Transverse colon (tissue), 4 donors: ENCODE measurements at regions not wholly inside any gene's neighbourhood (a gene's known extent, or its start where the extent isn't known, plus 50 kb on each side); places are given as distances from the start of the nearest gene placed in this dataset.

Experiments
- DNase-seq: peaks from one replicate; pipeline ENCODE4 v3.0.0-alpha.2; 2019
- H3K27ac ChIP-seq, 4 donors: fragments of 200-600 bp; sonication (generic); 2 replicates each; pipeline ENCODE4 v1.5.1; 2016 to 2018; ENCODE audit warnings: inconsistent platforms in 4 of 4
- H3K27me3 ChIP-seq: fragments of 200-600 bp; sonication (generic); 2 replicates; pipeline ENCODE4 v1.5.1; 2017; ENCODE audit warnings: inconsistent platforms
- H3K36me3 ChIP-seq, 4 donors: fragments of 200-600 bp; sonication (generic); 2 replicates each; pipeline ENCODE4 v1.5.1; 2017 to 2019; ENCODE audit warnings: inconsistent platforms in 4 of 4
- H3K4me1 ChIP-seq, 4 donors: fragments of 200-600 bp; sonication (generic); 2 replicates each; pipeline ENCODE4 v1.5.1; 2017 to 2020; ENCODE audit warnings: inconsistent platforms in 4 of 4
- H3K4me3 ChIP-seq, 4 donors: fragments of 200-600 bp; sonication (generic); 1 replicate in 1 of 4; 2 replicates in 3 of 4; pipeline versions ENCODE4 v1.5.1 to v1.6.1; 2017 to 2019; ENCODE audit warnings: inconsistent platforms in 4 of 4
- H3K9me3 ChIP-seq, 2 donors: fragments of 200-600 bp; sonication (generic); 2 replicates each; pipeline ENCODE4 v1.5.1; 2017 to 2019; ENCODE audit warnings: inconsistent platforms in 2 of 2
- EP300 ChIP-seq: sonication (generic); formaldehyde crosslinking; IDR thresholded peaks from one replicate; pipeline ENCODE4 v1.6.1; 2017; ENCODE audit warnings: antibody characterized with exemption, low read depth
- POLR2A ChIP-seq: fragments of 450-650 bp; IDR thresholded peaks from one replicate; pipeline ENCODE4 v1.6.1; 2016; ENCODE audit warnings: antibody characterized with exemption, mild to moderate bottlenecking, moderate library complexity
- POLR2AphosphoS5 ChIP-seq, 3 donors: sonication (generic); formaldehyde crosslinking; IDR thresholded peaks; one replicate each; pipeline ENCODE4 v1.6.1; 2016; ENCODE audit warnings: antibody characterized with exemption in 3 of 3
- WGBS, 2 donors: methylation state at CpG; one replicate each; pipeline ENCODE4 v1.1.5; 2018; ENCODE audit warnings: low coverage in 1 of 2; 5-methylcytosine and 5-hydroxymethylcytosine counted together
- in situ Hi-C, 4 donors: fragments of 200-750 bp; cut with MboI; loops; one replicate each; pipeline versions ENCODE4 v1.15.0 to v1.15.1; 2017; ENCODE audit warnings: low sequenced_read_pairs in 3 of 4, low pct_ligation_motif_present in 1 of 4, low pct_unique_long_range_greater_than_20kb in 1 of 4
- intact Hi-C: fragments of 100-400 bp; cut with DNase I; formaldehyde crosslinking; loops from one replicate; pipeline ENCODE4 v1.15.1; 2023; ENCODE audit warnings: low total_unique reads
- TF ChIP-seq, protein P1 (sequence below), 5 experiments: fragments of 200-600 bp in 3 of 5; fragments of 450-650 bp in 2 of 5; sonication (generic) in 3 of 5; IDR thresholded peaks; 1 replicate in 2 of 5; 2 replicates in 3 of 5; pipeline ENCODE4 v1.5.1; 2016 to 2017; ENCODE audit warnings: antibody characterized with exemption in 5 of 5, inconsistent platforms in 3 of 5, mild to moderate bottlenecking in 2 of 5, moderate library complexity in 1 of 5

DNA sequence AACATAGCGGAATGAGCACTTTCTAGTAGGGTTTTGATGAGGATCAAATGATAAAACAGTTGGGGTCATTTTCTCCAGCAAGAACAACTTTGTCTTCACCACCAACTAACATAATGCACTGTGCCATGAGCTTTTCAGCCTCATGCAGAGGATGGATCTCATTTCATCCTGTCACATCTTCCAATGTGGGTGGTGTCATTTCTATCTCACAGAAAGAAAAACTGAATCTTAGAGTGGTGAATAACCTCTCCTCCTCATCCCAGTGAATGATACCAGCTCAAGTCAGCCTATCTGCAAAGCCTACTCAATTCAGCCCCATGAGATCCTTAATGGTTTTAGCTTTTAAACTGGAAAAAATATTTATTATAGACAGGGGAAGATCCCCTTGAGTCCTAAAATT lies 1147.2 kb downstream of the VRK1 start:
- Histone ChIP-seq H3K27me3 (no peaks in the 10 kb centered on the region), H3K27ac (no peak overlapping the region), H3K4me1 (no peaks in the 10 kb centered on the region), H3K4me3 (no peak overlapping the region), H3K9me3 (no peaks in the 10 kb centered on the region), H3K36me3 (no peaks in the 10 kb centered on the region)
- no peak for DNase-seq
- WGBS, 2 donors, result 97 to 100% methylated on average over 1 of the region's 1 CpG
- in situ Hi-C loops, result no loop called here
- intact Hi-C loops, result no loop called here
- TF ChIP-seq EP300, result no peak
- TF ChIP-seq POLR2A, result no peak
- TF ChIP-seq POLR2AphosphoS5 (IDR thresholded peaks at IDR 0.05), result no peak
- TF ChIP-seq, protein P1, sequence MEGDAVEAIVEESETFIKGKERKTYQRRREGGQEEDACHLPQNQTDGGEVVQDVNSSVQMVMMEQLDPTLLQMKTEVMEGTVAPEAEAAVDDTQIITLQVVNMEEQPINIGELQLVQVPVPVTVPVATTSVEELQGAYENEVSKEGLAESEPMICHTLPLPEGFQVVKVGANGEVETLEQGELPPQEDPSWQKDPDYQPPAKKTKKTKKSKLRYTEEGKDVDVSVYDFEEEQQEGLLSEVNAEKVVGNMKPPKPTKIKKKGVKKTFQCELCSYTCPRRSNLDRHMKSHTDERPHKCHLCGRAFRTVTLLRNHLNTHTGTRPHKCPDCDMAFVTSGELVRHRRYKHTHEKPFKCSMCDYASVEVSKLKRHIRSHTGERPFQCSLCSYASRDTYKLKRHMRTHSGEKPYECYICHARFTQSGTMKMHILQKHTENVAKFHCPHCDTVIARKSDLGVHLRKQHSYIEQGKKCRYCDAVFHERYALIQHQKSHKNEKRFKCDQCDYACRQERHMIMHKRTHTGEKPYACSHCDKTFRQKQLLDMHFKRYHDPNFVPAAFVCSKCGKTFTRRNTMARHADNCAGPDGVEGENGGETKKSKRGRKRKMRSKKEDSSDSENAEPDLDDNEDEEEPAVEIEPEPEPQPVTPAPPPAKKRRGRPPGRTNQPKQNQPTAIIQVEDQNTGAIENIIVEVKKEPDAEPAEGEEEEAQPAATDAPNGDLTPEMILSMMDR (IDR thresholded peaks at IDR 0.05), result no peak

DNA sequence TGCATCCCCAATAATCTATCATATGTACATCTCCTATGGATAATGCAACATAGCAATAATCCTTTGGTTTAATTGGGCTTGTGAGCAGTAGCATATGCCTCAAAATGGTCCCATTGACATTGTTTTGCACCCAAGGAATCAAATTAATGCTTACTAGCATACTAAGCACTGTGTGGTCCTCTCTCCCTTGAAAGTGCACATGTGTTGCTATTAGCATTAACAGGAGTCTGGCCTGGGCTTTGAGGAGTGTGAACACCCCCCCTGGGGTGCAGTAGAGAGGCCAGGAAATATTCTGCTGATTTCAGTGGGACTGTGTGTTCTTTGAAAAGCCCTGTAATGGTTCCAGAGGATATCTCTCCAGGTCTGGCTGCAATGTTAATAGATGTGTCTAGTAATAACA lies 1148.4 kb downstream of the VRK1 start:
- H3K9me3 ChIP-seq, result no peaks in the 10 kb centered on the region
- in situ Hi-C loops (no loop called here), intact Hi-C loops (no loop called here)
- H3K4me1 ChIP-seq, result no peaks in the 10 kb centered on the region
- H3K27me3 ChIP-seq, result no peaks in the 10 kb centered on the region
- no peak overlapping the region for H3K4me3 ChIP-seq
- H3K27ac ChIP-seq, result no peak overlapping the region
- TF ChIP-seq POLR2AphosphoS5 (IDR thresholded peaks at IDR 0.05) (no peak), POLR2A (no peak), EP300 (no peak)
- TF ChIP-seq, protein P1 (IDR thresholded peaks at IDR 0.05), result no peak
- no peaks in the 10 kb centered on the region for H3K36me3 ChIP-seq
- no peak for DNase-seq

GRCh38 chr14:97946240-97946639 lies 1149.1 kb downstream of the VRK1 start:
- H3K4me1 ChIP-seq, result no peaks in the 10 kb centered on the region
- H3K27ac ChIP-seq, result no peak overlapping the region
- TF ChIP-seq POLR2A, result no peak
- H3K36me3 ChIP-seq, result no peaks in the 10 kb centered on the region
- in situ Hi-C loops (no loop called here), intact Hi-C loops (no loop called here)
- no peaks in the 10 kb centered on the region for H3K27me3 ChIP-seq
- H3K4me3 ChIP-seq, result no peak overlapping the region
- DNase-seq, result no peak
- WGBS, 2 donors, result 28% methylated on average over 2 of the region's 2 CpGs; no CpG with 5 or more reads in 1 of the 2 donors
- no peaks in the 10 kb centered on the region for H3K9me3 ChIP-seq

DNA sequence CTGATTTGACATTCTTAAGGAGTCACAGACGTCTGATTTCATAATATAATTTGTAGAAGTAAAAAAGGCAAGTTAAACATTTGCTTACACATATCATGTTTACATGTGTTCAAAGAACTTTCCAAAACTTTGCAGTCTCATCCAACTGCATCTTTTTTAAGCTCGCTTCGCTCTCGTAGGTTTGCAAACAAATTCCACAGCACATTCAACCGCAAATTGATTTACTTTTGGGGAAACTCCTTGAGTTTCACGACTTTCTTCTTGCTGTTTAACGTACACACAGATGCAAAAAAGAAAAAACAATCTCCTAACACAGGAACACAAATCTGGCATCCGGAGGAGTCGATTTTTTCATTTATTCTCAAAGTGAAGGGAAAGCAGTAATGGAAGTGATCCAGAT lies 1149.5 kb downstream of the VRK1 start:
- in situ Hi-C loops (no loop called here), intact Hi-C loops (no loop called here)
- H3K4me3 ChIP-seq, result no peak overlapping the region
- H3K9me3 ChIP-seq, result no peaks in the 10 kb centered on the region
- TF ChIP-seq EP300 (no peak), POLR2AphosphoS5 (IDR thresholded peaks at IDR 0.05) (no peak), POLR2A (no peak)
- TF ChIP-seq, protein P1 (IDR thresholded peaks at IDR 0.05), result no peak
- no peak overlapping the region for H3K27ac ChIP-seq
- H3K4me1 ChIP-seq, result no peaks in the 10 kb centered on the region
- WGBS, 2 donors, result 64 to 67% methylated on average over 7 to 9 of the region's 9 CpGs
- no peaks in the 10 kb centered on the region for H3K36me3 ChIP-seq
- DNase-seq, result no peak
- no peaks in the 10 kb centered on the region for H3K27me3 ChIP-seq

DNA sequence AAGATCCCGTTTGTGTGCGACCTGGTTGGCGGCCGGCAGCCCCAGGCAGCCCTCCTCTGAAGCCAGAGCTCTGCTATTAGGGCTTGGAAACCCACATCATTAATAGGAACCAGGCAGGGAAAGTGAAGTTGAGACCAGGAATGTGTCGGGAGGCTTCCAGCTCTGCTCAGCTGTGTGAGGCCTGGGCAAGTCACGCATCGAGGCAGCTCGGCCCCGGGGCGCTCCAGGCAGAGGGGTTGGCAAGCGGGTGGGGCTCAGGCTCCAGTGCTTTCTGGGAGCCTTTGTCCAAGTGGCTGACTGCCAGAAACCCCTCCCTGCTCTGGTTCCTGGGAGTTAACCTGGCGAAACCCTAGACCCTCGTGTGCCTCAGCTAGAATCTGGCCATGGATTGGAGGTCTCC lies 1151.7 kb downstream of the VRK1 start:
- in situ Hi-C loops, result no loop called here
- WGBS, 2 donors, result 80% methylated on average over 13 of the region's 13 CpGs; no CpG with 5 or more reads in 1 of the 2 donors
- no peak overlapping the region for H3K4me3 ChIP-seq
- DNase-seq, result no peak
- H3K27ac ChIP-seq, result no peak overlapping the region
- H3K4me1 ChIP-seq, result no peaks in the 10 kb centered on the region
- no peaks in the 10 kb centered on the region for H3K9me3 ChIP-seq
- TF ChIP-seq POLR2AphosphoS5 (IDR thresholded peaks at IDR 0.05) (no peak), EP300 (no peak), POLR2A (no peak)
- TF ChIP-seq, protein P1 (IDR thresholded peaks at IDR 0.05), result no peak
- intact Hi-C loops, result no loop called here
- H3K36me3 ChIP-seq, result no peaks in the 10 kb centered on the region
- H3K27me3 ChIP-seq, result no peaks in the 10 kb centered on the region
